ENCODE measurements at regions not wholly inside any gene's neighbourhood (a gene's known extent, or its start where the extent isn't known, plus 50 kb on each side); places are given as distances from the start of the nearest gene placed in this dataset.

GRCh38 chr17:62322313-62322712, 58.0 kb upstream of the EFCAB3 start:
- Histone ChIP-seq H3K4me3 (no peak overlapping the region), H3K4me1 (ENCODE audit: insufficient read depth) (no peaks in the 10 kb centered on the region), H2AFZ (peak overlapping the region; percentile 63; the same call in 1 of the 2 replicates), H3K27ac (ENCODE audit: low read depth) (no peak overlapping the region), H3K27me3 (ENCODE audit: insufficient read depth) (no peaks in the 10 kb centered on the region), H3K79me2 (replicated peaks; ENCODE audit: insufficient read depth) (no peaks in the 10 kb centered on the region), H3K9me2 (ENCODE audit: insufficient read depth) (no peaks in the 10 kb centered on the region), H3K36me3 (ENCODE audit: insufficient read depth) (no peaks in the 10 kb centered on the region), H4K20me1 (replicated peaks; ENCODE audit: insufficient read depth) (no peaks in the 10 kb centered on the region), H3F3A (replicated peaks; ENCODE audit: low read depth) (no peaks in the 10 kb centered on the region), H3K4me2 (no peak overlapping the region)
- DNase-seq (ENCODE audit: low spot score) (no peak), ATAC-seq (no peak)
- TF ChIP-seq ETS1 (IDR thresholded peaks at IDR 0.05) (no peak), CREB1 (CRISPR knock-in tag; IDR thresholded peaks at IDR 0.05; ENCODE audit: low read depth) (no peak)
- no peak overlapping the region for H3K27ac Mint-ChIP-seq
- H3K36me3 Mint-ChIP-seq (ENCODE audit: low read depth), result no peaks in the 10 kb centered on the region
- H3K4me3 Mint-ChIP-seq, result no peak overlapping the region
- H3K4me1 Mint-ChIP-seq, result no peaks in the 10 kb centered on the region
- H3K9me3 Mint-ChIP-seq, result no peaks in the 10 kb centered on the region; the same call in 2 of the 3 replicates
- H3K27me3 Mint-ChIP-seq (ENCODE audit: insufficient read depth, low read depth, poor library complexity), result no peaks in the 10 kb centered on the region

DNA sequence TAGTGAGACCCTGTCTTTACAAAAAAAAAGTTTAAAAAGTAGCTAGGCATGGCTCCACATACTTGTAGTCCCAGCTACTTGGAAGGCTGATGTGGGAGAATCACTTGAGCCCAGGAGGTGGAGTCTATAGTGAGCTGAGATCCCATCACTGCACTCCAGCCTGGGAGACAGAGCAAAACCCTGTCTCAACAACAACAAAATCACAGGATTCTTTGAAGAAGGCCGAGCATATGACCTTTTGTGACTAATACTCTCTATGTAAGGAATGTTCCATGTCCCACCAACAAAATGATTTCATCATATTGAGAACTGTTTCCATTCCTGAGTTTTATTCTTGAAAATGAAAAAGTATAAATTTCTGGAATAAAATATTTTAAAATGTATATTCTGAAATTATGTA, 58.9 kb upstream of the EFCAB3 start:
- Histone ChIP-seq H3K27ac (ENCODE audit: low read depth) (no peak overlapping the region), H2AFZ (no peak overlapping the region), H3K4me2 (no peak overlapping the region), H4K20me1 (replicated peaks; ENCODE audit: insufficient read depth) (no peaks in the 10 kb centered on the region), H3K27me3 (ENCODE audit: insufficient read depth) (no peaks in the 10 kb centered on the region), H3K36me3 (ENCODE audit: insufficient read depth) (no peaks in the 10 kb centered on the region), H3F3A (replicated peaks; ENCODE audit: low read depth) (no peaks in the 10 kb centered on the region), H3K9me2 (ENCODE audit: insufficient read depth) (no peaks in the 10 kb centered on the region), H3K4me1 (ENCODE audit: insufficient read depth) (no peaks in the 10 kb centered on the region), H3K79me2 (replicated peaks; ENCODE audit: insufficient read depth) (no peaks in the 10 kb centered on the region), H3K4me3 (no peak overlapping the region)
- H3K36me3 Mint-ChIP-seq (ENCODE audit: low read depth), result no peaks in the 10 kb centered on the region
- H3K4me1 Mint-ChIP-seq, result no peaks in the 10 kb centered on the region
- DNase-seq (ENCODE audit: low spot score) (no peak), ATAC-seq (no peak)
- no peaks in the 10 kb centered on the region; the same call in 2 of the 3 replicates for H3K9me3 Mint-ChIP-seq
- TF ChIP-seq JUNB (IDR thresholded peaks at IDR 0.05; ENCODE audit: unreplicated experiment) (no peak), NANOG (IDR thresholded peaks at IDR 0.05; ENCODE audit: borderline replicate concordance) (no peak), ZNF331 (CRISPR knock-in tag; IDR thresholded peaks at IDR 0.05; ENCODE audit: low read depth) (no peak)
- H3K27ac Mint-ChIP-seq, result no peak overlapping the region
- H3K4me3 Mint-ChIP-seq, result no peak overlapping the region
- peaks cover 2% of the 10 kb centered on the region for H3K27me3 Mint-ChIP-seq (ENCODE audit: insufficient read depth, low read depth, poor library complexity)

DNA sequence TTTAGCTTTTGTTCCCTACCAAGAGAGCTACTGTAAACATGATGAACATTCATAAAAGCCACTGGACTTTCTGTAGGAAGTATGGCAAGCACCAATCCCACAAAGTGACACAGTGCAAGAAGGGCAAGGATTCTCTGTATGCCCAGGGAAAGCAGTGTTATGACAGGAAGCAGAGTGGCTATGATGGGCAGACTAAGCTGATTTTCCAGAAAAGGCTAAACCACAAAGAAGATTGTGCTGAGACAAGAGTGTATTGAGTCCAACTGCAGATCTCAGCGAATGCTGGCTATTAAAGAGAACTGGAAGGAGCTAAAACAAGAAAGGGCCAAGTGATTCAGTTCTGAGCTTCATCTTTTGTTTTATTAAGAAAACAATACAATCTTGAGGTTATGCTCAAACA, 60.5 kb upstream of the EFCAB3 start:
- Histone ChIP-seq H3K36me3 (ENCODE audit: insufficient read depth) (no peaks in the 10 kb centered on the region), H2AFZ (no peak overlapping the region), H3K4me3 (no peak overlapping the region), H4K20me1 (replicated peaks; ENCODE audit: insufficient read depth) (no peaks in the 10 kb centered on the region), H3K27me3 (ENCODE audit: insufficient read depth) (no peaks in the 10 kb centered on the region), H3F3A (replicated peaks; ENCODE audit: low read depth) (no peaks in the 10 kb centered on the region), H3K27ac (ENCODE audit: low read depth) (no peak overlapping the region), H3K4me1 (ENCODE audit: insufficient read depth) (no peaks in the 10 kb centered on the region), H3K79me2 (replicated peaks; ENCODE audit: insufficient read depth) (no peaks in the 10 kb centered on the region), H3K4me2 (no peak overlapping the region), H3K9me2 (ENCODE audit: insufficient read depth) (no peaks in the 10 kb centered on the region)
- Mint-ChIP-seq H3K4me1 (no peaks in the 10 kb centered on the region), H3K4me3 (no peak overlapping the region), H3K9me3 (no peaks in the 10 kb centered on the region), H3K27ac (no peak overlapping the region), H3K27me3 (ENCODE audit: insufficient read depth, low read depth, poor library complexity) (peaks cover 2% of the 10 kb centered on the region), H3K36me3 (ENCODE audit: low read depth) (no peaks in the 10 kb centered on the region)
- ATAC-seq (no peak), DNase-seq (ENCODE audit: low spot score) (no peak)
- TF ChIP-seq ZNF462 (CRISPR knock-in tag; IDR thresholded peaks at IDR 0.05), result no peak
- TF ChIP-seq NANOG (IDR thresholded peaks at IDR 0.05; ENCODE audit: borderline replicate concordance), result no peak
- TF ChIP-seq CREB1 (CRISPR knock-in tag; IDR thresholded peaks at IDR 0.05; ENCODE audit: low read depth), result no peak
- no peak for TF ChIP-seq EZH2 (IDR thresholded peaks at IDR 0.05; ENCODE audit: low read depth, unreplicated experiment)
- no peak for TF ChIP-seq EZH2phosphoT487 (IDR thresholded peaks at IDR 0.05; ENCODE audit: unreplicated experiment)
- no peak for TF ChIP-seq POLR2AphosphoS5 (IDR thresholded peaks at IDR 0.05; ENCODE audit: low read depth)
- TF ChIP-seq STAT1 (IDR thresholded peaks at IDR 0.05; ENCODE audit: unreplicated experiment), result no peak
